WTC11 (cell line): ENCODE measurements at regions not wholly inside any gene's neighbourhood (a gene's known extent, or its start where the extent isn't known, plus 50 kb on each side); places are given as distances from the start of the nearest gene placed in this dataset.

Experiments
- CTCF ChIP-seq: fragments of 200-600 bp; IDR thresholded peaks from 2 replicates; pipeline ENCODE4 v1.8.0; 2022; ENCODE audit warnings: antibody characterized with exemption
- E2F4 ChIP-seq: sonication (generic); formaldehyde crosslinking; IDR thresholded peaks from 2 replicates; pipeline ENCODE4 v1.8.1; 2022; ENCODE audit warnings: low read depth, mild to moderate bottlenecking, moderate library complexity, missing genetic modification reagents, borderline replicate concordance
- HMGXB4 ChIP-seq: sonication (generic); formaldehyde crosslinking; IDR thresholded peaks from 2 replicates; pipeline ENCODE4 v1.8.1; 2023; ENCODE audit warnings: mild to moderate bottlenecking, moderate library complexity, missing genetic modification reagents
- MAX ChIP-seq: sonication (generic); formaldehyde crosslinking; IDR thresholded peaks from 2 replicates; pipeline ENCODE4 v1.8.0; 2022; ENCODE audit warnings: mild to moderate bottlenecking, missing genetic modification reagents
- NR1H2 ChIP-seq: sonication (generic); formaldehyde crosslinking; IDR thresholded peaks from 2 replicates; pipeline ENCODE4 v1.9.0; 2021; ENCODE audit warnings: mild to moderate bottlenecking, moderate library complexity, missing genetic modification reagents
- SMAD3 ChIP-seq: sonication (generic); formaldehyde crosslinking; IDR thresholded peaks from 2 replicates; pipeline ENCODE4 v1.8.0; 2022; ENCODE audit warnings: missing genetic modification reagents, mild to moderate bottlenecking, borderline replicate concordance

DNA sequence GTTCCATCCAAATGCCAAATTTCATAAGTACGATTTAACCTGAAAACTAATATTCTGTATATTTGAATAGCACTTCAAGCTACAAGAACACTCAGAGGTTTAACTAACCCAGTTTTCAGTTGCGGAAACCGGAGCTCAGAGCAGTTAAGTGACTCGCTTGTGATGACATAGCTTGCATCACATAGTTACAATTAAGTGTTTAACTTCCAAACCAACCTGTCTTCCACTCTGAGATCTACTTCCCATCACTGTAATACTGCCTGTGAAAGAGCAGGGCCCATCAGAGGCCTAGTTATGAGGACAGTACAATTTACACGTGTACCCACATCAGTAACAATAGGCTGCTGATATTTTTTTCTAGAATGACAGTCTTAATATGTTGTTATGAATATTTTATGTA, 120.3 kb downstream of the MAD2L1 start:
- TF ChIP-seq E2F4 (no peak), MAX (CRISPR knock-in tag) (no peak), SMAD3 (CRISPR knock-in tag) (no peak), HMGXB4 (CRISPR knock-in tag) (no peak), CTCF (no peak), NR1H2 (CRISPR knock-in tag) (no peak)
